Stimulated activated CD8-positive, alpha-beta memory T cell treated with anti-CD3 and anti-CD28 coated beads, Interleukin-7, amount 100 ng/mL, for 48 hours (primary cell): ENCODE measurements at regions not wholly inside any gene's neighbourhood (a gene's known extent, or its start where the extent isn't known, plus 50 kb on each side); places are given as distances from the start of the nearest gene placed in this dataset.

ENCODE experiments used
- DNase-seq, 2 donors: peaks; one replicate each; pipeline ENCODE4 v3.0.0-alpha.2; 2020; ENCODE audit warnings: low read depth in 1 of 2; ENCODE audit errors: extremely low read depth in 1 of 2

DNA sequence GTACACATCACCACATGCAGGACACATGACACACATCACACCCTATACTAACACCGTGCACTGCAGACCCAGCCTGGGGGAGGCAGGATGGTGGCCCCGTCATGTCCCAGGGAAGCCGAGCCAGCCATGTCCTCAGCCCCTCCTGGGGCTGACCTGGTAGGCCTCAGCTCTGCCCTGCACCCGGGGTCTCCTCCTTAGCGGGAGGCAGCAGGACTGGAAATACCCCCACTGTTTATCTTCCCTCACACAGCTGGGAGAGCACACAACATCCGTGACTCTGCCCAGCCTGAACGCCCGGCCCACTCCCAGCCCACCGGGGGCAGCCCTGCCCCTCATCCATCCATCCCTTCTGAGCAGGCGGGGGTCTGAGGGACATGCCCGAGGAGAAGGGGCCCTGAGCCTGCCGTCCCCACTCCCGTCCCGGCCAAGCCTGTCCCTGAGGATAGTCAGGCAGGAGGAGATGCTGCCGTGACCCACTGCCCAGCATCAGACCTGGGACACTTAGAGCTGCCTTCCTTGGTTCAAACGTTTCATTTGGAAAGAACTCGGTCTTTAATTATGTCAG lies 945.0 kb downstream of the BRD1 start:
- DNase-seq = no peak

DNA sequence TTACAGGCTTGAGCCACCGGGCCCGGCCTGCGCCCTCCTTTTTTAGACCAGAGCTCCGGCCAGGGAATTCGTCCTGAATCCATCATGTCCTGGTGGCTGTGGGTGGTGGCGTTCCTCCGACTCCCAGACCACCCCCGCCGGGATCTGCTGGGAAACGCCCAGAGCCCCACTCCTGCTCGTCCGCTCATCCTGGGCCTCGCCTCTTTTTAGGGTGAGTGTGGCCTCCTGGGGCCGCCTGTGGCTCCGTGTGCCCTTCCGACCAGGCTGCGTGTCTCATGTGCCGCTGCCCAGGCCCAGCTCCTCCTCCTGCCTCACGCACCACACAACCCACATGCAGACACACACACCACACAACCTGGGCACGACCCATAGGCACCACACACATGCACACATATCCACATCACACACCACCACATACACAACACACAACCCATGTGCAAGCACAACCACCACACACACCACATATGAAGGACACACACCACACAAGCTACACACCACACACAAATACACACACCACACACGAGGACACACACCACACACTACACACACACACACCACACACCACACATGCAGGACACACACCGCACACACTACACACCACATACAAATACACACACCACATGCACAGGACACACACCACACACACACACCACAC lies 946.2 kb downstream of the BRD1 start:
- DNase-seq = no peak

DNA sequence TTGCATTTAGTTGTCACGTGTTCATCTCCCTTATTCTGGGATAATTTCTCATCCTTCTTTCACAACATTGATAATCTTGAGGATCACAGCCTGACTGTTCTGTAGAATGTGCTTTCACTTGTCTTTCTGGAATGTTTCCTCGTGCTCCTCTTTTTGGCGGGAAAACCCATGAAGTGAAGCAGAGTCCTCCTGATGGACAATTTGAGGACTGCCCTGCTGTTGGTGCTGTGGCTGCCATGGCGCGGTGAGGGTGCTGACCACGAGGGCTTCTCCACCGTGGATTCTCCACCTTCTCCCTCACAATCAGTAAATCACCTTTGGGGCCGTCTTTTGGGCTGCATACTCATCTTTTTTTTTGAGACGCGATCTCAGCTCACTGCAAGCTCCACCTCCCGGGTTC lies 946.9 kb downstream of the BRD1 start:
- no peak for DNase-seq

DNA sequence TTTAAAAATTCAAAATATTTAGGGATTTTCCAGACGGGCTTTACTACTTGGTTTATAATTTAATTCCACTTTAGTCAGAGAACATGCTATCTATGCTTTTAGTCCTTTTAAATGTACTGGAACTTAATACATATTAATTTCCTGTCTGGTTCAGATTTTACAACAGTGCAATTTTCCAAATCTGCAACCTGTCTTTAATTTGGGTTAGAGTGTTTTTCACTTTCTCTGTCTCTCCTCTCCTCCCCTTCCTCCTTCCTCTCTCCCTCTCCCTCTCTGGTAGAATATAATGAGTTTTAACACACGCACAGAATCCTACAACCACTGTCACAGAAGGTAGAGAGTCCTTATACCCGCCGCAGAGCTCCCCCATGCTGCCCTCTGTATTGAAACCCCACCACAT lies 950.7 kb downstream of the BRD1 start:
- no peak for DNase-seq

DNA sequence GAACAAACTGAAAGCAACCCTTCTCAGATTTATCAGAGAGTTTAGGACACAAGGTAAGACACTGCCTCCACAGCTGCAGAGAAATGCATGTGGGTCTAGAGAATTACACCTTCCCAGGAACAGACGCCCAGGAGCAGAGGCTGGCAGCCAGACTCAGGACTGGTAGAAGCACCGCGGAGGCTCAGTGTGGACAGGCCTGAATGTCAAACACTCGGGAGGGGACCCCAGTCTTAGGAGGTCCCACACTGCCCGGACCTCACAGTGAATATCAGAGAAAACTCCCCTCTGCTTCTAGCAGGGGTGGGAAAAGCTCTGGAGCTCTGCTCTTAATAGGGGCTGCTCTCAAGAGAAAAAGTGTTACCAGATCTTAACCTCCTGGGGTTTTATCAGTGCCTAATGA lies 952.7 kb downstream of the BRD1 start:
- DNase-seq = no peak

DNA sequence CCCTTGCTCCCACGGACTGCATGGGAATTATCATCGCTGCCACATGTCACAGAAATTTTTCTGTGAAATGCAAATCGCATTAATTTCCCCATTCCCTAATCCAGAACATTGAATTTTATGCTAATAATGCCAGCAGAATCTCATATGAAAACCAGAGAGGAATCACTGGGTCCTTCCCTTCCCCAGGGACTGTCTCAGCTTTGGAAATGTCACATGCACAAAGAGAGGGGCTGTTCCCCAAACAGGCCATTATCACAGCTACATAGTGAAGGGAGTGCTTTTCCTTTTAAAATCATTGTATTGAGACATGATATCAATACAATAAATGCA lies 954.5 kb downstream of the BRD1 start:
- DNase-seq = no peak

DNA sequence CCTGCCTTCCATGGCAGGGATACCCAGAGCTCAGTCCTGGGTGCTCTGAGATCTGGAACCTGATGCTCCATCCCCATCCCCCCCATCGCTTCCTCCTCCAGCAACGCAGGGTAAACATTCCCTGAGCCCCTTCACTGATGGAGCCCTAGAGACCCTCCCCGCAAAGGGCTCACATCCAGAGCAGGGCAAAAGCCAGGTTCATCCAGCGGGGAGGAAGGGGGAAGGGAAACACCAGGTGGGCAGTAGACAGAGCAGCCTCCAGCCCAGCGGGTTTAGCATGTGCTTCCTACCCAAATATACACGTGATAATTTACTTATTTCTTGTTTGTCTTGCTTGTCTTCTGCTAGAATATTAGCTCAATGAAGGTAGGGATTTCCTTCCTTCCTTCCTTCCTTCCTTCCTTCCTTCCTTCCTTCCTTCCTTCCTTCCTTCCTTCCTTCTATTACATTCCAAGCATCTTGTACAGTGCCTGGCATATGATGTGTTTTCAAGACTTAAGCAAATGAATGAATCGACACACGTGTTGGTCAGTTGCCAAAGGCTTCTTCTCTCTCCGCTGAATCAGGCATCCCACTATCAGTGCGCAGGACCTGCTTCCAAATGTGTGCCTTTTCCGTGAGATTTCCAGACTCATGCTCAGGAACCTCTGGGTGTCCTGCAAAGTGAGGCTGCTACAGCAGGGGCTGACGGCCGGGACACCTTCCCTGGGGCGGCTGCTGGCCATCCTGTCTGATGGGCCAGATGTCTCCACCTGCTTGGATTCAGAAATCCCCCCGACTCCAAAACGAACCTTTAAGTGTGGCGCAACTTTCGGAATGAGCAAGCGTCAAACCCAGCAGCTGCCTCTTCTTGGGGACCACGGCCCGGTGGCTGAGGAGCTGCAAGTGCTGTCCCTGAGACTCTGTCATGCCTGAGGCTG lies 955.1 kb downstream of the BRD1 start:
- DNase-seq = no peak

DNA sequence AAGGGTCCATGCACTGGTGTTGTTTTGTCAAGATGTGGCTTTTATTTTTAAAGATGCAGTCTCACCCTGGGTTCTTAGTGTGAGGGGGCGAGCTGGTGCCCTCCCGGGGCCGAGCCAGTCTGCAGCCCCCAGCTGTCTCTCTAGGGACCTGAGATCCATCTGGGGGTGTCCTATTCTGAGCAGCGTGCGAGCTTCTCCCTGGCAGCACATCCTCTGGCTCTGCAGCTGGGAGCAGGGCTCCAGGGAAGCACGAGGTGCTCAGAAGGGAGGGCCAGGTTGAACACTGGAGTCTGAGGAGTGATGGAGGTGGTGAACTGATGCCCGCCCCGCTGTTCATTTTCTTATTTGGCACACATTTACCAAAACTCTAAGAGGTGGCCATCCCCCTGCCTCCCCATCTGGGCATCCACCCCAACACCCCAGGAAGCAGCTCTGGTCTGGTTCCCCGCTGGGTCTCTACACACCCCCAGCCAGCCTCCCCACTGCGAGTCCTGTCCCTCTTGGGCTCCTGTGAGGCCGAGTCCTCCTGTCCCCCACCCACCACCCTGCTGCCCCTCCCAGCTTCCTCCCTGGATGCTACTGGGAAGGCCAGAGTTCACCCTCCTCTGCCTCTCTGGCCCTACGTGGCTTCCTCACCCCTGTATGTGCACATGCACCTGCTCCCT lies 956.4 kb downstream of the BRD1 start:
- DNase-seq = no peak

DNA sequence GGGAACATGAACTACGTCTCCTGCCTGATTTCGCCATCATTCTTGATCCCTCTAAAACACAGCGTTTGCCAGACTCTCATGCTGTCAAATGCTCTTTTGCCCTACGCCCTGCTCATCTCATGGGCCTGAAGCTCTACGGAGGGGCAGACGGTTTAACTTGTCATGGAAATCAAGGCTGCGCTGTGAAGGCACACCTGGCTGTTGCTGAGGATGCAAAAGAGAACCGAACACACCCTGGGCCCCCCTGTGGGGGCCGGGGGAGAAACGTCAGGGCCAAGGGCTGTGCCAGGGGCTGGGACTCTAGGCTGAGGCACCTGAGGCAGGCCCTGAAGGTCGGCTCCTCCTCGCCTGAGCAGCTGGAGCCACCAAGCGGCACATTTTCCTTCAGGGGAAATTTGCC lies 957.2 kb downstream of the BRD1 start:
- no peak for DNase-seq

DNA sequence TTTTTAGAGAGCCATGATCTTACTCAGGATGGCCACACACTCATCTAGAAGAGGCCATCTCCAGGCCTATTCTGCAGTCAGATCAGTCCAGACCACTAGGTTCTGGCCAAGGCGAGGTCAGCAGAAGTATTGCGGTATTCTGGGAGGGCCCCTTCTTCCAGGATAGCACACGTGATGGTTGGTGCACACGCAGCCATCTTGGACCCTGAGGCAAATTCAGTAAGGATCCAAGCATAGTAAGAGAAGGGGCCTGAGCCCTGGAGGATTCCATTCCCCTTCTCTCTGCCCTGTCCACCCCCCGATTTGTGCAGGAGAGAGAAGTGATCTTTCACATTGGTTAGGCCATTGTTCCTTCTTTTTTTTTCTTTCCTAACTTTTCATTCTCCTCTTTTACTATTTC lies 957.9 kb downstream of the BRD1 start:
- DNase-seq = no peak

DNA sequence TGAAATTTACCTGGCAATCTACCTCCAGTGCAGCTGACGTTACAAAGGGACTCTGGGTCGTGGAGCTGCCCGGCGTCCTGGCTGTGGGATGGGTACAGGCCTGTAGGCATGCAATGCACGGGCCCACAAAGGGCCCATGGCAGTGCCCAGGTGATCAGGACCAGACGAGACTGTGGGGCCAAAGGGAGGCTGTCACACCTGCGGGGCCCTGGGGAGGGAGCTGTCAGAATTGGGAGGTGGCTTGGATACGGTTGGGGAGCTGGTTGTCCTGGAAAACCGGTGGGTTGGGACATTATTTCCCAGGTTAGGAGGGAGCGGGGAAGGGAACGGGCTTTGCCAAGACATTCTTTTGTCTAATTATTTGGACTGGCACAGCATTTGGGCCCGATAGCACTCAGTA lies 958.5 kb downstream of the BRD1 start:
- DNase-seq = no peak

DNA sequence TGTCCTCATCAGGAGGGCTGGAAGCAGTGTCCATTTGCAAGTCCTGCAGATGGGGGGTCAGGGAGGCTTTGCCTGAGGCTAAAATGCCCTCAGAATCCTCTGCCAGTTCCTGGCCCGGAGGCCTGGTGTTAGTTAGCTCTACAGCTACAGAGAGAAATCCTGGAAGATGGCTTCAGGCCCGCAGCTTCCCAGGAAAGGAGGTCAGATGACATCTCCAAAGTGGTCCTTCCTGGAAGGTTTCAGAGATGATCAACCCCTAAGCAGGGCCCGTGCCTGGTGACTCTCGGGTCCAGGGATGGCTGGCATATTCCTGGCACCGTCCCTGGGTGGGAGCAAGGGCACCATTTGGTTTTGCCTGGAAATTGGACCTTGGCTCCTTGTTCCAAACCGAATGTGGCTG lies 959.1 kb downstream of the BRD1 start:
- DNase-seq = no peak

DNA sequence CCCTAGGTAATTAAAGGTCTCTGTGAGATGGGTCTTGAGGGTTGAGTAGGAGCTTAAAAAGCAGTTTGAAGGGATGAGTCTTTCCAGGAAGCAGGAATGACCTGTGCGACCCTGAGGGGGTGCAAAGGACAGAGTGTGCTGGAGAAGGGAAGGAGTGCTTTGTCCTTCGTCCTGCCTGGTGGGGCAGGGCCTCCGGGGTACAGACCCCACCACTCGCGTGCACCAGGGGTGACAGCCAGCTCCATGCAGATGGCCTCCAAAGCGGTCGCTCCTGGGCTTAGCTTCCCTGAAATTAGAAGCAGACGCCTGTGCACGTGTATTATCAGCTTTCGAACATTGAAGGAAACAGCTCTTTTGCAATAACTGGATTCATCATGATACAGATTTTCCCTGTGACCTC lies 959.8 kb downstream of the BRD1 start:
- DNase-seq = no peak

DNA sequence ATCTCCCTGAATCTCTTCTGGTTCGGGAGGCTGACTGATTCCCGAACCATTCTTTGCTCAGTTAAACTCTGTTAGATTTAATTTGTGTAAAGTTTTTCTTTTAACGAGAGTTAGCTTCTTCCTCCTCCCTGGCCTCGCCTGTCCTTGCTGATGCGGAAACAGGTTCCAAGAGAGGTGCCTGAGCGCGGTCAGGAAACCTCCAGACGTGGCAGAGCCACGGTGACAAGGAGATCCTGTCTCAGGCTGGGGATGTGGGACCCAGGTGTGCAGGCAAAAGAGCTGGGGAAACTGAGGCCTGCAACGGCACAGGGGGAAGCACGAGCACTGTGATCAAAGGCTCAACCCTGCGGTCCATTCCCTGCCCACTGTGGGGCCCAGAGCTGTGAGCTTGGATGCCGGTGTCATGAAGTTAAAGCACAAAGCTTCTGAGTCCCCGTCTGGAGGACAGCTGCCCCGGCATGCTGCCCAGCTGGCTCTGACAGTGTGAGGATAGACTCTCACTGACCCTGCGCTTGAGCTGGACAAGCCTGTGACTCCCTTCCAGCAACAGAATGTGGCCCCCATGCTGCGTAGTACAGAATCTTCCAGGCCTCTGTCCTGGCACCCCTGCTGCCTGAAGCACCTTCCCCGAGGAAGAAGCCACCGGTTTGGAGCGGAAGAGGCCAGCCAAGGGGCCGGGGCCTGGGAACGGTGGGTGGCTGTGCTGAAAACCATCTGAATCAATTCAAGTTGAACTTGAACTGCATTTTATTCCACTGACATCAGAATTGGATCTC lies 960.6 kb downstream of the BRD1 start:
- DNase-seq = no peak

DNA sequence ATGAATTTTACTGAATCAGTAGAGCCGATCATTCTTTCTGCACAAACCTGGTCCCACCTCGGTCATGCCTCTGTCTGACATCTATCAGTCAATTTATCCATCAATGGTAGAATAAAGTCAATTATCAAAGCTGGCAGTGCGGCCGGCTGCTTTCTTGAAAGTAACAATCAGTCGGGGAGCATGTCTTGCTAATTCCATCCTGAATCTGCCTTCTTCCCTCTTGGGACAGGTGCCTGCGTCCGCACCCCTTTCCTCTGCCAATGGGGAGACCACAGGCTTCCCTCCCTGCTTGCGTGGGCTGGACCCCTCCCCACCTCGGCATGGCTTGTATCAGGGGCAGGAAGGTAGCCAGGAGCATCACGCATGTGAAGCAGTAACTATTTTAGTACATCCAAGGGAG lies 962.9 kb downstream of the BRD1 start:
- DNase-seq = no peak

DNA sequence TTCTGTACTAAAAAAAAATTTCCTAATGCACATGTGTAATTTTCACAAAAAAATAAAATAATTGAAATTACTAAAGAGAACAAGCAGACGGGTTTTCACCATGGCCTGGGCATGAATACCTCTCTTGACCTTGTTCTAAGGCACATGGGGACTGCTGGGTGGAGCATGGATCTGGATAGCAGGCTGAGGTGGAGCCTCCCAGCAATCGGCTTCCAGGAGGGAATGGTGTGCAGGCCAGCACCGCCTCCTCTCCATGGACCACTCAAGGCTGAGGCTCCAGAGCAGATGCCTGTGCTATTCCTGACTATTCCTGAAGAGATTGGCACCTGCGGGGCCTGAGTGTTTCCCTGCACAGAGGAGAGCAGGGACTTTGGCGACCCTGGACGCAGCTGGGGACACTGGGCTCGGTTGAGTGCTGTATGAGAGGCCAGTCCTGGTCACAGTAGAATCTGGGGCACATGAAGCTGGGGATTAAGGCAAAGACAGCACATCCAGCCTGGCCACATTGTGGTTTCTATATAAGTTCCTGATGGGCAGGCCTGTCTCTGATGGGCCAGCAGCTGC lies 963.6 kb downstream of the BRD1 start:
- DNase-seq = no peak

DNA sequence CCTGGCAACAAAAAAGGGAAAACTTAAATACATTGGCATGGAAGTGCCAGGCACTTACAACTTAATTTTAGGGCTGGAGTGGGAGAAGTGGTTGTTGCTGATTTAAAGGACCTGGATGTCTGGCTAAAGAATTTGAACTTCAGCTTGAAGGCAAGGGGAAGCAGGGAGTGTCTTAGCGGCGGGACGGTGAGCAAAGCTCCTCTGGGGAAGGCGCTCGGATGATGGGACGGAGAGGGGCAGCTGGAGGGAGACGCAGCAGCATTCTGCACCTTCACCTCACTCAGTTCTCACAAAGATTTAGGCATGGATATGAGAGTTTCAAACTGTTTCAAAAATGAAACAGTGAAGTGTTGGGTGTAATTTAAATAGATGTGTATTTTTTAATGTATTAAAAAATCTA lies 967.1 kb downstream of the BRD1 start:
- DNase-seq = no peak

DNA sequence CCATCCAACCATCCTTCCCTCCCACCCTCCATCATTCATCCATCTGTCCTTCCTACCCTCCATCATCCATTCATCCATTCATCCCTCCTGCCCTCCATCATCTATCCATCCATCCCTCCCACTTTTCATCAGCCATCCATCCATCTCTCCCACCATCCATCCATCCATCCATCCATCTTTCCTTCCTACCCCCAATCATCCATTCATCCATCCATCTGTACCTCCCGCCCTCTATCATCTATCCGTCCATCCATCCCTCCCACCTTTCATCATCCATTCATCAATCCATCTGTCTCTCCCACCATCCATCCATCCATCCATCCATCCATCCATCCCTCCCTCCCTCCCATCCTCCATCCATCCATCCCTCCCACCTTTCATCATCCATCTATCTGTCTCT lies 968.8 kb downstream of the BRD1 start:
- no peak for DNase-seq

DNA sequence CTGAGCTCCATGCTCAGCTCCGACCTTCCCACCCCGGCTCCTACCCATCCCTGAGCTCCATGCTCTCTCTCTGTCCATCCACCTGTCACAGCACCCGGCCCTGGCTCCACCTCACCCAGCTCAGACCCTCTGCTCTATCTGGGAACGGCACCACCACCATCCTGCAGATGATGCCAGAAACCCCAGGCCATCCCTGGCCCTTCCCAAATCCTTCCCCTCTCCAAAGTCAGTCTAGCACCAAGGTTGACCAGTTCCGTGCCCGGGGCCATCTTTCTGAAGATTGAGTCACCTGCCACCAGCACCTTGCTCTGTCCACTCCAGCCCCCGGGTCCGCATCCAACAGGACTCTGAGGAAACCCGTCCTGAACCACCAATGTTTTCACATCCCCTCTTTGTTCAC lies 969.6 kb downstream of the BRD1 start:
- no peak for DNase-seq

DNA sequence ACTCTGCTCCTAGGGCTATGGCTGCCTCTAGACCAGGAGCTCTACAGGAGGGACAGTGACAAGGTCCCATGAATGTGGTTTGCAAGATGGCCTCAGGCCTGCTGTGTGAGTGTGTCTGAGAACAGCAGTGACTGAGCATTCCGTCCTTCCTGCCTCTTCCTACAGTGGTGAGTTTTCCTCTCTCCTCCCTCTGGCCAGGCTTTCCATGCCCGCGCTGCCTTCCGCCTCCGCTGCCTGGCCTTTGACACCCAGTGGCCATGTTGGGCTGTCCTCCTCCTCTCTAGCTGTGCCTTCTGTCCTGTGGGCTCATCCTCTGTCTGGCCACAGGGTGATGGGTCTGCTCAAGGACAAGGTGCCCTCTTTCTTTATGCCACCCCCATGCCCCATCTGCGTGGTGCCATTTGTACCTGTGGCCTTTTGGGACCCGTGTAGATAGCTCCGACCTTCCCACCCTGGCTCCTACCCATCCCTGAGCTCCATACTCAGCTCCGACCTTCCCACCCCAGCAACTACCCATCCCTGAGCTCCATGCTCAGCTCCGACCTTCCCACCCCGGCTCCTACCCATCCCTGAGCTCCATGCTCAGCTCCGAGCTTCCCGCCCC lies 970.4 kb downstream of the BRD1 start:
- no peak for DNase-seq

DNA sequence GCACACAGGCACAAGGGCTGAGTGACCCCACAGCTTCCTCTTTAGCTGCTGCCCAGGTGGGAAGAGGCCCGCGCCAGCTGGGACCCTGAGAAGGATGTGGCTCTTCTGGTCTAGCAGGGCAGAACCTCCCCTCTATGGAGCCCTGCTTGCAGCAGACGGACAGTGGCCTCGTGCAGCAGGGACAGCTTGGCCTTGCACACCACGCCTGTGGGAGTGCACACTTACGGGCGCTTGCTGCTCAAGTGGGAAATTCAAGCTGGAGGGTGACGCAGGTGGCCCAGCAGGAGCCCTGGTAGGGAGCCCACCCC lies 971.4 kb downstream of the BRD1 start:
- DNase-seq = no peak
